Stomach (tissue), 4 donors: ENCODE measurements at regions not wholly inside any gene's neighbourhood (a gene's known extent, or its start where the extent isn't known, plus 50 kb on each side); places are given as distances from the start of the nearest gene placed in this dataset.

ENCODE experiments used
- CTCF ChIP-seq, 7 experiments: fragments of 450-650 bp in 4 of 7; fragments of 200-600 bp in 3 of 7; sonication (generic) in 3 of 7; IDR thresholded peaks; one replicate each; pipeline ENCODE4 v1.5.1; 2016 to 2019; ENCODE audit warnings: antibody characterized with exemption in 7 of 7, control low read depth in 2 of 7, mild to moderate bottlenecking in 1 of 7
- POLR2AphosphoS5 ChIP-seq, 3 donors: sonication (generic); formaldehyde crosslinking; IDR thresholded peaks; one replicate each; pipeline ENCODE4 v1.6.1; 2016; ENCODE audit warnings: antibody characterized with exemption in 3 of 3

DNA sequence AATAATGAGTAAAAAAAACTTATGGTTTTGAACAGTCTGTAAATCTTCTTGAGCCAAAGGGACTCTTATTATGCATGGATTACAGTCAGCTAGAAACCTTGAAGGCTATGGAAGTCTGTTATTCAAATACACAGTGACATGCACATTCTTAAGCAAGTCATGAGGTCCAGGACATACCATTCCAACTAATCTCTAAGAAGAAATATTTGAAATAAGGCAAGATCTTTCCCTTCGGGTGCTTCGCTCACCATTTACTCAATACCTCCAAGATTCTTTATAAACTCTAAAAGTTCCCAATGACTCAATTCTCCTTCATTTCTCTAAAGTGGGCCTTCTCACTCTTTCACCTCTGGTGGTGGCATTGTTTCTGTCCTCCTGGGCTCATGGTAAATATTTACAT, 811.0 kb downstream of the NR2F1-AS1 start:
- no peak for TF ChIP-seq CTCF (IDR thresholded peaks at IDR 0.05)
- no peak for TF ChIP-seq POLR2AphosphoS5 (IDR thresholded peaks at IDR 0.05)
